CD4-positive, alpha-beta T cell (primary cell): ENCODE measurements at regions not wholly inside any gene's neighbourhood (a gene's known extent, or its start where the extent isn't known, plus 50 kb on each side); places are given as distances from the start of the nearest gene placed in this dataset.

Experiments used
- ATAC-seq: fragments of 200-7000 bp; cut with Tn5 transposase; one replicate; pipeline ENCODE4 v1.10.0; 2022; ENCODE audit warnings: mild to moderate bottlenecking; ENCODE audit not compliant: poor library complexity
- CTCF ChIA-PET: fragments of 350-600 bp; sonication (Branson Sonifier 250); formaldehyde crosslinking; loops from one replicate; lab custom pipeline; 2021; ENCODE audit warnings: antibody characterized with exemption, inconsistent platforms; lab: Charles Lee
- POLR2A ChIA-PET: fragments of 350-600 bp; sonication (Branson Sonifier 250); formaldehyde crosslinking; loops from one replicate; lab custom pipeline; 2021; ENCODE audit warnings: antibody characterized with exemption, inconsistent platforms; lab: Charles Lee
- DNase-seq, 14 experiments: peaks; one replicate each; pipeline ENCODE4 v3.0.0-alpha.2; 2013 to 2020; ENCODE audit warnings: mixed read lengths in 2 of 14
- H3K27ac ChIP-seq, 2 donors: one replicate each; pipeline versions ENCODE4 v1.5.1 to v1.7.0; 2013; ENCODE audit warnings: low read length in 2 of 2, low read depth in 1 of 2, mild to moderate bottlenecking in 1 of 2
- H3K27me3 ChIP-seq, 2 experiments: 1 replicate in 1 of 2; 2 replicates in 1 of 2; pipeline versions ENCODE4 v1.6.1 to v1.7.0; 2013; ENCODE audit warnings: low read length in 2 of 2, control low read depth in 1 of 2, mild to moderate bottlenecking in 1 of 2, moderate library complexity in 1 of 2; ENCODE audit not compliant: insufficient read depth in 2 of 2, control insufficient read depth in 1 of 2
- H3K36me3 ChIP-seq: one replicate; pipeline ENCODE4 v1.6.1; 2013; ENCODE audit warnings: low read length, control low read depth; ENCODE audit not compliant: insufficient read depth
- H3K4me1 ChIP-seq: one replicate; pipeline ENCODE4 v1.6.1; 2013; ENCODE audit warnings: low read length, control low read depth; ENCODE audit not compliant: insufficient read depth
- H3K4me3 ChIP-seq: one replicate; pipeline ENCODE4 v1.5.1; 2013; ENCODE audit warnings: mild to moderate bottlenecking, low read length, moderate library complexity
- H3K9me3 ChIP-seq, 2 experiments: 1 replicate in 1 of 2; 2 replicates in 1 of 2; pipeline versions ENCODE4 v1.6.1 to v1.7.0; 2013; ENCODE audit warnings: low read length in 2 of 2, mild to moderate bottlenecking in 2 of 2, control low read depth in 1 of 2, moderate library complexity in 1 of 2; ENCODE audit not compliant: control insufficient read depth in 1 of 2, insufficient read depth in 1 of 2
- H3K27ac Mint-ChIP-seq: one replicate; pipeline ENCODE4 v1.8.0; 2020; ENCODE audit warnings: mixed read lengths
- H3K27me3 Mint-ChIP-seq: one replicate; pipeline ENCODE4 v1.8.0; 2021; ENCODE audit warnings: mixed read lengths
- H3K36me3 Mint-ChIP-seq: one replicate; pipeline ENCODE4 v1.8.0; 2021; ENCODE audit warnings: low read depth, mixed read lengths
- H3K4me1 Mint-ChIP-seq: one replicate; pipeline ENCODE4 v1.8.0; 2021; ENCODE audit warnings: low read depth, mixed read lengths
- H3K4me3 Mint-ChIP-seq: one replicate; pipeline ENCODE4 v1.8.0; 2020; ENCODE audit warnings: mild to moderate bottlenecking, mixed read lengths
- H3K9me3 Mint-ChIP-seq: one replicate; pipeline ENCODE4 v1.8.0; 2020; ENCODE audit warnings: mixed read lengths
- CTCF ChIP-seq: fragments of 200-600 bp; IDR thresholded peaks from one replicate; pipeline ENCODE4 v1.8.0; 2022; ENCODE audit warnings: antibody characterized with exemption, mild to moderate bottlenecking
- intact Hi-C, 2 experiments: fragments of 100-400 bp; cut with DNase I in 1 of 2; cut with micrococcal nuclease in 1 of 2; formaldehyde crosslinking; loops; one replicate each; pipeline versions ENCODE4 v1.15.1 to v1.9.0; 2023 to 2025; cut with DNase I, micrococcal nuclease

- intact Hi-C loops = no loop called here
- POLR2A ChIA-PET = no interaction called here
- H3K9me3 ChIP-seq = no peaks in the 10 kb centered on the region
- H3K36me3 ChIP-seq = no peaks in the 10 kb centered on the region
- no peak for TF ChIP-seq CTCF
- no peaks in the 10 kb centered on the region for H3K4me1 ChIP-seq
- Mint-ChIP-seq H3K9me3 (no peaks in the 10 kb centered on the region), H3K36me3 (no peaks in the 10 kb centered on the region), H3K27me3 (peaks cover 7% of the 10 kb centered on the region), H3K4me1 (no peaks in the 10 kb centered on the region), H3K4me3 (no peak overlapping the region), H3K27ac (no peak overlapping the region)
- CTCF ChIA-PET = no interaction called here
- DNase-seq (no peak), ATAC-seq (no peak)
- no peak overlapping the region for H3K27ac ChIP-seq
- H3K4me3 ChIP-seq = no peak overlapping the region
- H3K27me3 ChIP-seq = no peaks in the 10 kb centered on the region
Observed at GRCh38 chr6:150478656-150479545, 110.1 kb downstream of the IYD start.

DNA sequence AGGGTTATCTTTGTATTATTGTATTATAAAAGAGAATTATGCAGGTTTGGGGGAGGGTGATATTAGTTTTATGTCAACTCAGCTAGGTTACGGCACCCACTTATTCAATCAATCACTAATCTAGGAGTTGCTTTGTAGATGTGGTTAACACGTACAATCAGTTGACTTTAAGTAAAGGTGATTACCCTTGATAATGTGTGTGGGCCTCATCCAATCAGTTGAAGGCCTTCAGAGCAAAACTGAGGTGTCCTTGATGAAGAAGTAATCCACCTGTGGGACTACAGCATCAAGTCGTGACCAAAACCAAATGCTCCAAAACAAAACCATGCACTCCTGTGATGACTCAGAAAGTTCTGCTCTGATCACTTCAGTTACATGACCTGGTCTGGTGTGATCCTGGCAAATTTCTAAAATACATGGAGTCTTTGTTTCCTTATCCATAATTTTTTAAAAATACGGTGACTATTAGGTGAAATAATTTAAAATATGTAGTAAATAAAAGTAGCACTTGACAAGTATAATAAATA lies 114.1 kb downstream of the IYD start:
- peaks cover 7% of the 10 kb centered on the region for H3K27me3 Mint-ChIP-seq
- H3K4me3 Mint-ChIP-seq = no peak overlapping the region
- Histone ChIP-seq H3K27me3 (no peaks in the 10 kb centered on the region), H3K4me1 (no peaks in the 10 kb centered on the region), H3K9me3 (no peaks in the 10 kb centered on the region), H3K4me3 (no peak overlapping the region), H3K27ac (no peak overlapping the region), H3K36me3 (no peaks in the 10 kb centered on the region)
- CTCF ChIA-PET = no interaction called here
- DNase-seq (no peak), ATAC-seq (no peak)
- POLR2A ChIA-PET = no interaction called here
- H3K27ac Mint-ChIP-seq = no peak overlapping the region
- no peak for TF ChIP-seq CTCF
- no peaks in the 10 kb centered on the region for H3K36me3 Mint-ChIP-seq
- intact Hi-C loops = no loop called here
- H3K9me3 Mint-ChIP-seq = no peaks in the 10 kb centered on the region
- no peaks in the 10 kb centered on the region for H3K4me1 Mint-ChIP-seq

DNA sequence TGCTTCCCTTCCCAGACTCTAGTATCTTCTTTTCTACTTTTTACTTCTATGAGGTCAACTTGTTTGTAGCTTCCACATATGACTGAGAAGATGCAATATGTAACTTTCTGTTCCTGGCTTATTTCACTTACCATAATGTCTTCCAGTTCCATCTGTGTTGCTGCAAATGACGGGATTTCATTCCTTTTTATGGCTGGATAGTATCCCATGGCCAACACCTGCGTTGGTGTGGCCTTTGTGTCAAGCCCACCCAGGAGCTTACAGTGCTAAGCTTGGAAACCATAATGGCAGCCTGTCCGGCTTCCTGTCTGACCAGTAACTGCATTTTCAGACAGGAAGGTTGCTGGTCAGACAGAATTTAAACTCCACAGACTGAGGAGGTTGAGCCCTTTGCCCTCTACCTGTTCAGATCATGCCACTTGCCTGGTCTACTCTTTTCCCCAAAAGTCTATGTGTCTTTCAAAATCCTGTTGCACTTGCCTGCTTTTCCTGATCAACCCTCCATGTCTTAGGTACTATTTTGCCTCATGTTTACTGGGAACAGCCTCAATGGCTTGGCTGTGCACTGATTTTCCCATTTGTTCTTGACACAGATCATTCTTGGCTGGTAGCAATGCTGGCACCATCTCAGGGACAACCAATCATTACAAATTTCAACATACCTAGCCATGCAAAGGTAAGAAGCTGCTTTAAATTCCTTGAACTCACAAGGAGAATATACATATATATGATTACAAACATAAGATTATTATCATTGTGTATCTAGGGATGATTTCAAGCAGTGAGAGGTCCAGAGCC lies 114.3 kb upstream of the PLEKHG1 start:
- Mint-ChIP-seq H3K27me3 (no peaks in the 10 kb centered on the region), H3K9me3 (no peaks in the 10 kb centered on the region), H3K4me1 (no peaks in the 10 kb centered on the region), H3K36me3 (no peaks in the 10 kb centered on the region), H3K27ac (no peak overlapping the region), H3K4me3 (no peak overlapping the region)
- Histone ChIP-seq H3K36me3 (no peaks in the 10 kb centered on the region), H3K27me3 (no peaks in the 10 kb centered on the region), H3K4me1 (peaks cover 4% of the 10 kb centered on the region), H3K27ac (no peak overlapping the region), H3K9me3 (no peaks in the 10 kb centered on the region), H3K4me3 (no peak overlapping the region)
- POLR2A ChIA-PET = no interaction called here
- no peak for TF ChIP-seq CTCF
- ATAC-seq (no peak), DNase-seq (no peak)
- intact Hi-C loops = no loop called here
- CTCF ChIA-PET = interaction anchor here (1.2 to 1.3 kb wide), 2 partner anchors 8 to 19 kb away, joined by 3 read pairs; no protein-coding TSS in a partner anchor
